ENCODE measurements at regions not wholly inside any gene's neighbourhood (a gene's known extent, or its start where the extent isn't known, plus 50 kb on each side); places are given as distances from the start of the nearest gene placed in this dataset.

DNA sequence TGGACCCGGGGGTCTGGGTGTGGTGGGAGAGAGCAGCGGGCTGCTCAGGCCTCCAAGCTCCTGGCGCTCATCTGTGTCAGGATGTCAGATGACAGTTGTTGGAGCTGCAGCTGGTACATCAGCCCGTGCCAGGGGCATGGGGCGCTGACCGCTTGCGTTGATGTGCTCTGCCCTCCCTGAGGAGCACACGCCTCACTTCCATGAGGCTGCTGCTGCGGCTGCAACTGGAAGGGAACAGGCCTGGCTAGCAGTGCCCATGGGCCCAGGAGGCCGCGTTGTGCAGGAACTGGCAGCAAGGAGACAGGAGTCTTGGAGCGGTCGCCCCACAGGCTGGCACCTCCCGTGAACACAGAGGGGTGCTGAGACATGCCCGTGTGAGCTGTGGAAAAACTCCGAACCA lies 361.3 kb upstream of the MKI67 start:
- no peak overlapping the region for H3K27ac ChIP-seq
- intact Hi-C loops (cut with DNase I) = no loop called here
- DNase-seq = no peak
- H3K4me3 ChIP-seq = no peak overlapping the region
- no CpG with 5 or more reads among the region's 16 CpGs for WGBS, 2 donors
- no peak for TF ChIP-seq POLR2A (IDR thresholded peaks at IDR 0.05)
- TF ChIP-seq, protein P1, sequence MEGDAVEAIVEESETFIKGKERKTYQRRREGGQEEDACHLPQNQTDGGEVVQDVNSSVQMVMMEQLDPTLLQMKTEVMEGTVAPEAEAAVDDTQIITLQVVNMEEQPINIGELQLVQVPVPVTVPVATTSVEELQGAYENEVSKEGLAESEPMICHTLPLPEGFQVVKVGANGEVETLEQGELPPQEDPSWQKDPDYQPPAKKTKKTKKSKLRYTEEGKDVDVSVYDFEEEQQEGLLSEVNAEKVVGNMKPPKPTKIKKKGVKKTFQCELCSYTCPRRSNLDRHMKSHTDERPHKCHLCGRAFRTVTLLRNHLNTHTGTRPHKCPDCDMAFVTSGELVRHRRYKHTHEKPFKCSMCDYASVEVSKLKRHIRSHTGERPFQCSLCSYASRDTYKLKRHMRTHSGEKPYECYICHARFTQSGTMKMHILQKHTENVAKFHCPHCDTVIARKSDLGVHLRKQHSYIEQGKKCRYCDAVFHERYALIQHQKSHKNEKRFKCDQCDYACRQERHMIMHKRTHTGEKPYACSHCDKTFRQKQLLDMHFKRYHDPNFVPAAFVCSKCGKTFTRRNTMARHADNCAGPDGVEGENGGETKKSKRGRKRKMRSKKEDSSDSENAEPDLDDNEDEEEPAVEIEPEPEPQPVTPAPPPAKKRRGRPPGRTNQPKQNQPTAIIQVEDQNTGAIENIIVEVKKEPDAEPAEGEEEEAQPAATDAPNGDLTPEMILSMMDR (IDR thresholded peaks at IDR 0.05) = no peak
- no peaks in the 10 kb centered on the region for H3K4me1 ChIP-seq
- no peaks in the 10 kb centered on the region for H3K27me3 ChIP-seq
- no peaks in the 10 kb centered on the region for H3K36me3 ChIP-seq
- peaks cover 0 to 17% (median 0%) of the 10 kb centered on the region in 3 donors for H3K9me3 ChIP-seq

DNA sequence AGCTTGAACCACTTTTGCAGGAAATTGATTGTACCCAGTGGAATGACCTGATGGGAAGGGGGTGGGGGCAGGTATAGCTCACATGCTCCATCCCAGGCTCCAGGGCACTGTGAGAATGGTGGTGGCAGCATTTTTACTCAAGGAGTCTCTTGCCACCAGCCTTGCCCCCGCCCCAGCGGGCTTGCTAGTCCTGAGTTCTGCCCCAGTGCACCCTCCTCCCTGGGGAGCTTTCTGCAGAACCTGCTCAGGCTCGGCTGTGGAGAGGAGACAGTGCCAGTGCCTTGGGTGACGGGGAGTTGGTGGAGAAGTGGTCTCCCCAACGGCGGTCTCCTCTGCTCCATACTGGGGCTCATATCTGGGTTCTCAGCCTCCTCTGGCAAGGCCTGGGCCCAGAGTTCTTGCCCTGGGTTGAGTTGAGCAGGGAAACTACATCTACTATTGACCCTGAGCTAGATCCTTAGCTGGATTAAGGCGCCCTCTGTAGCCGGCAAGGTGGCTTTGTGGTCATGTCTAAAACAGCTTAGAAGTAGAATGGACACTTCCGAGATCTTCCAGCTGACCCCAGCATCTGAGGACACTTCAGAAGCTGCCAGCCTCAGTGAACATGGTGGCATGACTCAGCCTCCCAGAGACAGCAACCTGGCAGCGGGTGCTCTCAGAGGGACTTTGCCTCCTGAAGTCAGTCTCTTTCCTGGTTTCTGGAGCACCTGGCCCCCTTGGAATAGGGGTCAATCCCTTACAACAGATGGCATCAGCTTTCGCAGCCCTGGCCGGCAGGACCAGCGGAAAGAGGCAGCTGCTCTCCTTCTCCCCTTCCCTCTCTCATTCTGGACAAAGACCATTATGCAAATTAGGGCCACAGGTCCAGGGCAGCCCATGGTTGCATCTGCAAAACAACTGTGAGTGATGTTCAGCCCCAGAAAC lies 363.4 kb upstream of the MKI67 start:
- Histone ChIP-seq H3K27ac (no peak overlapping the region), H3K4me1 (no peaks in the 10 kb centered on the region), H3K9me3 (peaks cover 0 to 17% (median 0%) of the 10 kb centered on the region in 3 donors), H3K27me3 (no peaks in the 10 kb centered on the region), H3K4me3 (no peak overlapping the region), H3K36me3 (no peaks in the 10 kb centered on the region)
- intact Hi-C loops (cut with DNase I) = no loop called here
- WGBS, 2 donors = 47 to 83% methylated on average over 3 to 7 of the region's 13 CpGs
- no peak for DNase-seq
- no peak for TF ChIP-seq POLR2A (IDR thresholded peaks at IDR 0.05)
- TF ChIP-seq, protein P1 (IDR thresholded peaks at IDR 0.05) = no peak

DNA sequence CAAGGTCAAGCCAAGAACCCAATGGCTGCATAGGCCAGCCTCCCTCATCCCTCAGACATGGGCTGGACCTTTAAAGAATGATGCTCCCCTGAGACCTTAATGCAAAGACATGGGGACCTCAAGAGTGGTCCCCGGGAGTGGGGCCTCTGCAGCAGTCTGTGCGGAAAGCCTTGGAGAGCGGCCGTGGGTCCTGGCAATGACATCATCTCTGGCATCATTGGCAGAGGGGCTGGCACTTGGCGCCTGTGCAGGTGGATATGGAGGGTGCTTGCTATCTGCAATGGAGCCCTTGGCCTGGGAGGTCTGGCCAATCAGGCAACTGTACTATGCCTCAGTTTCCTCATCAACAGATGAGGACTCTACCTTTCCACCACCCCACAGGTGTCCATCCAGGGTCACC lies 365.5 kb upstream of the MKI67 start:
- Histone ChIP-seq H3K36me3 (no peaks in the 10 kb centered on the region), H3K4me3 (no peak overlapping the region)
- intact Hi-C loops (cut with DNase I) = no loop called here

DNA sequence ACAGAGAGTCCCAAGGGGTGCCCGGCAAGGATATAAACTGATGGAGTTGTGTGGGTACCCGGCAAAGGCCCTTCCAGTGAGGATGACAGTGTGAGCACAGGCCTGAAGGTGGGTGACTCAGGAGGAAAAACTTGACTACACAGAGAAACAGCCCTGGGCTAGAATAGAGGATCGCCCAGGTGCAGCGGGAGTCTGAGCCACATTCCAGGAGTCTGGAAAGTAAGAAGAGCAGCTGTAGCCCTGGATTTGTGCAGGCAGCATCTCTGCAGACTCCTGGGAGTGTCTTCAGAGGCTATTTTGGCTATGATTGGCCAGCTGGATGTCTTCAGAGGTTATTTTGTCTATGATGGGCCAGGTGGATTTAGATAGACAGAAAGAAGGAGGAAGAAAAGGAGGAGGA lies 367.6 kb upstream of the MKI67 start:
- Histone ChIP-seq H3K27ac (no peak overlapping the region), H3K4me3 (no peak overlapping the region), H3K36me3 (no peaks in the 10 kb centered on the region), H3K4me1 (no peaks in the 10 kb centered on the region), H3K9me3 (peaks cover 0 to 23% (median 0%) of the 10 kb centered on the region in 3 donors), H3K27me3 (no peaks in the 10 kb centered on the region)
- intact Hi-C loops (cut with DNase I) = no loop called here
- WGBS, 2 donors = 61 to 62% methylated on average over 4 of the region's 4 CpGs
- TF ChIP-seq, protein P1 (IDR thresholded peaks at IDR 0.05) = no peak
- TF ChIP-seq POLR2A (IDR thresholded peaks at IDR 0.05) = no peak
- DNase-seq = no peak

More for the DNA sequence above, 365.5 kb upstream of the MKI67 start:
- H3K4me1 ChIP-seq = no peaks in the 10 kb centered on the region
- TF ChIP-seq POLR2A (IDR thresholded peaks at IDR 0.05) = no peak
- TF ChIP-seq, protein P1 (IDR thresholded peaks at IDR 0.05) = no peak
- H3K27ac ChIP-seq = no peak overlapping the region
- no CpG with 5 or more reads among the region's 5 CpGs for WGBS, 2 donors
- H3K27me3 ChIP-seq = no peaks in the 10 kb centered on the region
- H3K9me3 ChIP-seq = peaks cover 0 to 23% (median 0%) of the 10 kb centered on the region in 3 donors
- no peak for DNase-seq

DNA sequence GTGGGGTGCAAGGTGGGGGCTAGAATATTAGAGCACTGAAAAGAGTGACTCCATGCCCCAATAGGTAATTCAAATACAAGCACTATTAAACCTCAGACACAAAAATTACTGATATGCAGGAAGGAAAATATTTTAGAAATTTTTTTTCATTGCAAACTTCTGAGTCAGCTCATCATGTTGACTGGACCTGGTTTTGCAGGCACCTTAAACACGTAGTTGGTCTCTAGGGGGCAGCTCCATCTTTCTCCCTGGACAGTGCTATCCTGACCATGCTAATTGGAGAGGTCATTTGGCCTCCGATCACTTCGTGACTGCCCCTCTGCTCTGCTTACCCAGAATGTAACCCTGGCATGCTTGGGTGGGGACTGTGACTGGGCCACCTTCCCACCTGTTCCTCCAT lies 368.4 kb upstream of the MKI67 start:
- no peak for DNase-seq
- no peaks in the 10 kb centered on the region for H3K36me3 ChIP-seq
- H3K4me3 ChIP-seq = no peak overlapping the region
- intact Hi-C loops (cut with DNase I) = no loop called here
- TF ChIP-seq, protein P1 (IDR thresholded peaks at IDR 0.05) = no peak
- no peak for TF ChIP-seq POLR2A (IDR thresholded peaks at IDR 0.05)
- peaks cover 0 to 25% (median 0%) of the 10 kb centered on the region in 3 donors for H3K9me3 ChIP-seq
- no peaks in the 10 kb centered on the region for H3K4me1 ChIP-seq
- 60 to 81% methylated on average over 2 to 3 of the region's 3 CpGs for WGBS, 2 donors
- no peak overlapping the region for H3K27ac ChIP-seq
- H3K27me3 ChIP-seq = no peaks in the 10 kb centered on the region
